K562 (cell line): ENCODE measurements at regions not wholly inside any gene's neighbourhood (a gene's known extent, or its start where the extent isn't known, plus 50 kb on each side); places are given as distances from the start of the nearest gene placed in this dataset.

Experiments used
- ILF3 ChIP-seq: fragments of 450-650 bp; IDR thresholded peaks from 2 replicates; pipeline ENCODE4 v1.6.1; 2018; ENCODE audit warnings: antibody characterized with exemption, mild to moderate bottlenecking, moderate library complexity, borderline replicate concordance
- KAT2B ChIP-seq: IDR thresholded peaks from one replicate; pipeline ENCODE4 v1.6.1; 2012; ENCODE audit warnings: low read depth, mild to moderate bottlenecking, control low read depth, inconsistent platforms, low read length, moderate library complexity
- NR4A1 ChIP-seq, 2 experiments: fragments of 250-450 bp in 1 of 2; fragments of 450-650 bp in 1 of 2; sonication (Bioruptor Pico) in 1 of 2; IDR thresholded peaks; 2 replicates each; pipeline versions ENCODE4 v1.4.0 to v1.6.1; 2016 to 2020; ENCODE audit warnings: mild to moderate bottlenecking in 2 of 2, missing compliant biosample characterization in 1 of 2, missing genetic modification characterization in 1 of 2, moderate library complexity in 1 of 2
- SMAD1 ChIP-seq: fragments of 150-350 bp; IDR thresholded peaks from 2 replicates; pipeline ENCODE4 v1.6.1; 2014; ENCODE audit warnings: low read length, low read depth; ENCODE audit not compliant: partially characterized antibody
- TAF1 ChIP-seq: IDR thresholded peaks from 2 replicates; pipeline ENCODE4 v1.6.1; 2011; ENCODE audit warnings: mild to moderate bottlenecking, low read length, moderate library complexity; ENCODE audit not compliant: insufficient read depth, control insufficient read depth, severe bottlenecking; ENCODE audit errors: extremely low read depth
- TEAD2 ChIP-seq: fragments of 450-650 bp; IDR thresholded peaks from 2 replicates; pipeline ENCODE4 v1.6.1; 2016; ENCODE audit warnings: missing genetic modification characterization, control low read depth, missing compliant biosample characterization
- TEAD4 ChIP-seq, 2 experiments: sonication (generic) in 1 of 2; formaldehyde crosslinking in 1 of 2; IDR thresholded peaks; 2 replicates each; pipeline versions ENCODE4 v1.6.1 to v1.8.0; 2012 to 2022; ENCODE audit warnings: borderline replicate concordance in 1 of 2, inconsistent platforms in 1 of 2, low read length in 1 of 2, mild to moderate bottlenecking in 1 of 2, missing genetic modification reagents in 1 of 2
- ZNF282 ChIP-seq: sonication (generic); formaldehyde crosslinking; IDR thresholded peaks from 2 replicates; pipeline ENCODE4 v1.8.1; 2023; ENCODE audit warnings: missing genetic modification reagents
- ZNF589 ChIP-seq: fragments of 200-800 bp; sonication (Bioruptor generic); IDR thresholded peaks from 2 replicates; pipeline ENCODE4 v1.6.1; 2016; ENCODE audit warnings: low read depth, missing genetic modification characterization, missing compliant biosample characterization
- TF ChIP-seq, protein P1 (sequence below): fragments of 250-450 bp; sonication (Bioruptor Pico); IDR thresholded peaks from 2 replicates; pipeline ENCODE4 v1.4.0; 2020; ENCODE audit warnings: mild to moderate bottlenecking, moderate library complexity
- TF ChIP-seq, protein P2 (sequence below): sonication (generic); formaldehyde crosslinking; IDR thresholded peaks from 2 replicates; pipeline ENCODE4 v1.8.0; 2022; ENCODE audit warnings: missing genetic modification reagents, mild to moderate bottlenecking, borderline replicate concordance

DNA sequence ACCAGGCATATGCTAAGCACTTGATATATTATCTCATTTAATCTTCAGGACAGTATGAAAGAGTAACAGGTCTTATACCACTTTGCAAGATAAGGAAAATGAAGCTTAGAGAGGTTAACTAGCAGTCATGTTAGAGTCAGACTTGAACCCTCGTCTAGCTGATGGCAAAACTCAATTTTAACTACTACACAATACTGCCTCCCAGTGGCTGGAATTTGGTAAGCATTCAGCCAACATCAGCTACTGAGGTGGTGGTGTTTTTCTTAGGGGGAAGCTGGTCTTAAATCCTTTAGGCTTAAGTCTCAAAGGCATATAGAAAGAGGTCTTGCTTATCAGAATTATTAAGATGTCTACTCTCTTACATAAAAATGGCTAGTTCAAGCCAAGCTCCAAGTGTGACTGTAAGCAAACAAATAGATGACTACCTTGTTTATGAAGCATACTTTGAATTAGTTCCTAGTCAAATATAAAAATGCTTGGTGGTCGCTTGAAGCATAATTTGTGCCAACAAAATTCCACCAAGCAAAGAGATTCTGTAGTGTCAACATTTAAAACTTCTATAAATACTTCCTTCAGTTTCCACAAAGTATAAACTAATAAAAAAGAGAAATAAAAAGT is 325.4 kb upstream of the FIGN start (continued):
- TF ChIP-seq, protein P1, sequence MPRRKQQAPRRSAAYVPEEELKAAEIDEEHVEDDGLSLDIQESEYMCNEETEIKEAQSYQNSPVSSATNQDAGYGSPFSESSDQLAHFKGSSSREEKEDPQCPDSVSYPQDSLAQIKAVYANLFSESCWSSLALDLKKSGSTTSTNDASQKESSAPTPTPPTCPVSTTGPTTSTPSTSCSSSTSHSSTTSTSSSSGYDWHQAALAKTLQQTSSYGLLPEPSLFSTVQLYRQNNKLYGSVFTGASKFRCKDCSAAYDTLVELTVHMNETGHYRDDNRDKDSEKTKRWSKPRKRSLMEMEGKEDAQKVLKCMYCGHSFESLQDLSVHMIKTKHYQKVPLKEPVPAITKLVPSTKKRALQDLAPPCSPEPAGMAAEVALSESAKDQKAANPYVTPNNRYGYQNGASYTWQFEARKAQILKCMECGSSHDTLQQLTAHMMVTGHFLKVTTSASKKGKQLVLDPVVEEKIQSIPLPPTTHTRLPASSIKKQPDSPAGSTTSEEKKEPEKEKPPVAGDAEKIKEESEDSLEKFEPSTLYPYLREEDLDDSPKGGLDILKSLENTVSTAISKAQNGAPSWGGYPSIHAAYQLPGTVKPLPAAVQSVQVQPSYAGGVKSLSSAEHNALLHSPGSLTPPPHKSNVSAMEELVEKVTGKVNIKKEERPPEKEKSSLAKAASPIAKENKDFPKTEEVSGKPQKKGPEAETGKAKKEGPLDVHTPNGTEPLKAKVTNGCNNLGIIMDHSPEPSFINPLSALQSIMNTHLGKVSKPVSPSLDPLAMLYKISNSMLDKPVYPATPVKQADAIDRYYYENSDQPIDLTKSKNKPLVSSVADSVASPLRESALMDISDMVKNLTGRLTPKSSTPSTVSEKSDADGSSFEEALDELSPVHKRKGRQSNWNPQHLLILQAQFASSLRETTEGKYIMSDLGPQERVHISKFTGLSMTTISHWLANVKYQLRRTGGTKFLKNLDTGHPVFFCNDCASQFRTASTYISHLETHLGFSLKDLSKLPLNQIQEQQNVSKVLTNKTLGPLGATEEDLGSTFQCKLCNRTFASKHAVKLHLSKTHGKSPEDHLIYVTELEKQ (CRISPR knock-in tag), result no peak
- TF ChIP-seq NR4A1 (CRISPR knock-in tag; IDR thresholded peaks at IDR 0.05), result no peak
- TF ChIP-seq NR4A1 (tag; IDR thresholded peaks at IDR 0.05), result no peak
- no peak for TF ChIP-seq SMAD1
- TF ChIP-seq TAF1, result no peak
- 0 out of 2 replicates have a peak, but pooled peaks have one; percentile 7 for TF ChIP-seq TEAD4 (IDR thresholded peaks at IDR 0.05; ENCODE audit: low read length)
- no peak for TF ChIP-seq TEAD4 (CRISPR knock-in tag; IDR thresholded peaks at IDR 0.05; ENCODE audit: borderline replicate concordance)
- TF ChIP-seq, protein P2, sequence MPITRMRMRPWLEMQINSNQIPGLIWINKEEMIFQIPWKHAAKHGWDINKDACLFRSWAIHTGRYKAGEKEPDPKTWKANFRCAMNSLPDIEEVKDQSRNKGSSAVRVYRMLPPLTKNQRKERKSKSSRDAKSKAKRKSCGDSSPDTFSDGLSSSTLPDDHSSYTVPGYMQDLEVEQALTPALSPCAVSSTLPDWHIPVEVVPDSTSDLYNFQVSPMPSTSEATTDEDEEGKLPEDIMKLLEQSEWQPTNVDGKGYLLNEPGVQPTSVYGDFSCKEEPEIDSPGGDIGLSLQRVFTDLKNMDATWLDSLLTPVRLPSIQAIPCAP (CRISPR knock-in tag), result no peak
- no peak for TF ChIP-seq ZNF282 (CRISPR knock-in tag)
- TF ChIP-seq TEAD2 (tag), result peak; percentile 61; the same call in 1 of the 2 replicates
- TF ChIP-seq ILF3, result no peak
- no peak for TF ChIP-seq KAT2B
- TF ChIP-seq ZNF589 (CRISPR knock-in tag), result no peak
